ENCODE measurements at regions not wholly inside any gene's neighbourhood (a gene's known extent, or its start where the extent isn't known, plus 50 kb on each side); places are given as distances from the start of the nearest gene placed in this dataset.

- TF ChIP-seq CTCF (IDR thresholded peaks at IDR 0.05; ENCODE audit: control extremely low read depth in 1 of 3, insufficient read depth in 1 of 3, low read depth in 1 of 3, low read length in 3 of 3) (no peak), EZH2 (IDR thresholded peaks at IDR 0.05; ENCODE audit: low read depth, low read length, severe bottlenecking) (no peak), POU5F1 (IDR thresholded peaks at IDR 0.05; ENCODE audit: low read depth, low read length) (no peak), POLR2A (IDR thresholded peaks at IDR 0.05; ENCODE audit: control extremely low read depth in 1 of 2, low read depth in 2 of 2, low read length in 2 of 2) (no peak), JUND (IDR thresholded peaks at IDR 0.05; ENCODE audit: low read length) (no peak), MAX (IDR thresholded peaks at IDR 0.05) (no peak), EP300 (IDR thresholded peaks at IDR 0.05; ENCODE audit: borderline replicate concordance in 1 of 2, low read depth in 2 of 2, low read length in 2 of 2) (no peak), BCL11A (IDR thresholded peaks at IDR 0.05; ENCODE audit: low read depth in 2 of 2, low read length in 2 of 2) (no peak), KDM1A (IDR thresholded peaks at IDR 0.05; ENCODE audit: borderline replicate concordance, low read length) (no peak), SP1 (IDR thresholded peaks at IDR 0.05; ENCODE audit: low read depth, low read length) (no peak)
These were observed 107.5 kb upstream of the NR2F2 start for GRCh38 chr15:96222981-96223380.

Measured in H1 (cell line).